Upper lobe of left lung (tissue), 6 donors: ENCODE measurements at regions not wholly inside any gene's neighbourhood (a gene's known extent, or its start where the extent isn't known, plus 50 kb on each side); places are given as distances from the start of the nearest gene placed in this dataset.

Experiments used
- ATAC-seq, 2 donors: fragments of 200-7000 bp; cut with Tn5 transposase; one replicate each; pipeline ENCODE4 v1.9.1; 2022; ENCODE audit warnings: mild to moderate bottlenecking in 2 of 2, moderate library complexity in 2 of 2; ENCODE audit not compliant: low FRiP score in 2 of 2
- DNase-seq, 2 donors: peaks; one replicate each; pipeline ENCODE4 v3.0.0-alpha.2; 2019 to 2020
- H3K27ac ChIP-seq, 4 donors: fragments of 200-600 bp; sonication (generic); one replicate each; pipeline ENCODE4 v1.5.1; 2016 to 2019
- H3K27me3 ChIP-seq, 4 donors: fragments of 200-600 bp; sonication (generic); one replicate each; pipeline ENCODE4 v1.5.1; 2017 to 2019
- H3K36me3 ChIP-seq, 4 donors: fragments of 200-600 bp; sonication (generic); one replicate each; pipeline ENCODE4 v1.5.1; 2016 to 2019
- H3K4me1 ChIP-seq, 4 donors: fragments of 200-600 bp; sonication (generic); one replicate each; pipeline ENCODE4 v1.5.1; 2018 to 2019
- H3K4me3 ChIP-seq, 4 donors: fragments of 200-600 bp; sonication (generic); one replicate each; pipeline ENCODE4 v1.5.1; 2017 to 2019; ENCODE audit warnings: mild to moderate bottlenecking in 2 of 4, moderate library complexity in 1 of 4
- H3K9me3 ChIP-seq, 4 donors: fragments of 200-600 bp; sonication (generic); one replicate each; pipeline ENCODE4 v1.5.1; 2018 to 2019
- CTCF ChIP-seq, 6 experiments: fragments of 450-650 bp in 4 of 6; fragments of 200-600 bp in 2 of 6; sonication (generic) in 2 of 6; IDR thresholded peaks; one replicate each; pipeline ENCODE4 v1.5.1; 2016 to 2019; ENCODE audit warnings: antibody characterized with exemption in 6 of 6
- EP300 ChIP-seq, 4 donors: sonication (generic); formaldehyde crosslinking; IDR thresholded peaks; one replicate each; pipeline ENCODE4 v1.5.1; 2017; ENCODE audit warnings: antibody characterized with exemption in 4 of 4, control low read depth in 2 of 4
- POLR2A ChIP-seq, 4 donors: fragments of 450-650 bp; IDR thresholded peaks; one replicate each; pipeline ENCODE4 v1.5.1; 2016 to 2017; ENCODE audit warnings: antibody characterized with exemption in 4 of 4, mild to moderate bottlenecking in 2 of 4
- POLR2AphosphoS5 ChIP-seq, 2 donors: sonication (generic); formaldehyde crosslinking; IDR thresholded peaks; one replicate each; pipeline ENCODE4 v1.5.1; 2017; ENCODE audit warnings: antibody characterized with exemption in 2 of 2
- WGBS, 2 donors: methylation state at CpG; one replicate each; pipeline ENCODE4 v1.1.5; 2017 to 2018; 5-methylcytosine and 5-hydroxymethylcytosine counted together
- donor health status: DM: no; HTN: no; CAD: no; lungs with moderate emphysema.
- donor health status: DM: no; HTN: yes; CAD: no; lungs with severe emphysema.

- TF ChIP-seq POLR2A (IDR thresholded peaks at IDR 0.05) (no peak), CTCF (IDR thresholded peaks at IDR 0.05) (no peak), POLR2AphosphoS5 (IDR thresholded peaks at IDR 0.05) (no peak), EP300 (IDR thresholded peaks at IDR 0.05) (no peak)
- ATAC-seq (no peak), DNase-seq (no peak)
- Histone ChIP-seq H3K36me3 (no peaks in the 10 kb centered on the region), H3K9me3 (no peaks in the 10 kb centered on the region), H3K4me3 (no peak overlapping the region), H3K4me1 (no peaks in the 10 kb centered on the region), H3K27me3 (no peaks in the 10 kb centered on the region), H3K27ac (no peak overlapping the region)
- WGBS, 2 donors, result 48 to 63% methylated on average over 4 of the region's 4 CpGs
These were observed 106.5 kb upstream of the CTNNB1 start for GRCh38 chr3:41092844-41093243.

GRCh38 chr3:41093476-41093875, 105.8 kb upstream of the CTNNB1 start:
- DNase-seq (no peak), ATAC-seq (no peak)
- H3K36me3 ChIP-seq, result no peaks in the 10 kb centered on the region
- no peak overlapping the region for H3K27ac ChIP-seq
- H3K9me3 ChIP-seq, result no peaks in the 10 kb centered on the region
- no peak overlapping the region for H3K4me3 ChIP-seq
- WGBS, 2 donors, result 95% methylated on average over 3 of the region's 3 CpGs
- no peak for TF ChIP-seq POLR2AphosphoS5 (IDR thresholded peaks at IDR 0.05)
- TF ChIP-seq EP300 (IDR thresholded peaks at IDR 0.05), result no peak
- TF ChIP-seq POLR2A (IDR thresholded peaks at IDR 0.05), result no peak
- no peak for TF ChIP-seq CTCF (IDR thresholded peaks at IDR 0.05)
- no peaks in the 10 kb centered on the region for H3K27me3 ChIP-seq
- H3K4me1 ChIP-seq, result no peaks in the 10 kb centered on the region

GRCh38 chr3:41094351-41094750, 105.0 kb upstream of the CTNNB1 start:
- H3K36me3 ChIP-seq, result no peaks in the 10 kb centered on the region
- TF ChIP-seq EP300 (IDR thresholded peaks at IDR 0.05) (no peak), POLR2A (IDR thresholded peaks at IDR 0.05) (no peak), CTCF (IDR thresholded peaks at IDR 0.05) (no peak), POLR2AphosphoS5 (IDR thresholded peaks at IDR 0.05) (no peak)
- H3K27me3 ChIP-seq, result no peaks in the 10 kb centered on the region
- H3K4me1 ChIP-seq, result no peaks in the 10 kb centered on the region
- no peak overlapping the region for H3K4me3 ChIP-seq
- ATAC-seq (no peak), DNase-seq (no peak)
- no peaks in the 10 kb centered on the region for H3K9me3 ChIP-seq
- no peak overlapping the region for H3K27ac ChIP-seq
- 78 to 95% methylated on average over 4 of the region's 4 CpGs for whole genome bisulfite sequencing, 2 donors

GRCh38 chr3:41095702-41096101, 103.6 kb upstream of the CTNNB1 start:
- TF ChIP-seq EP300 (IDR thresholded peaks at IDR 0.05), result no peak
- TF ChIP-seq CTCF (IDR thresholded peaks at IDR 0.05), result no peak
- no peak for TF ChIP-seq POLR2A (IDR thresholded peaks at IDR 0.05)
- WGBS, 2 donors, result 71 to 74% methylated on average over 8 of the region's 8 CpGs
- H3K27me3 ChIP-seq, result no peaks in the 10 kb centered on the region
- H3K4me3 ChIP-seq, result no peak overlapping the region
- ATAC-seq (no peak), DNase-seq (no peak)
- no peaks in the 10 kb centered on the region for H3K36me3 ChIP-seq
- no peaks in the 10 kb centered on the region for H3K9me3 ChIP-seq
- no peak overlapping the region for H3K27ac ChIP-seq
- no peaks in the 10 kb centered on the region for H3K4me1 ChIP-seq

- no peaks in the 10 kb centered on the region for H3K9me3 ChIP-seq
- no peak for ATAC-seq
- no peak overlapping the region for H3K4me3 ChIP-seq
- no peak overlapping the region for H3K27ac ChIP-seq
- H3K36me3 ChIP-seq, result no peaks in the 10 kb centered on the region
- no peak for TF ChIP-seq CTCF (IDR thresholded peaks at IDR 0.05)
- TF ChIP-seq POLR2AphosphoS5 (IDR thresholded peaks at IDR 0.05), result no peak
- no peak for TF ChIP-seq POLR2A (IDR thresholded peaks at IDR 0.05)
- TF ChIP-seq EP300 (IDR thresholded peaks at IDR 0.05), result no peak
- 85 to 92% methylated on average over 3 of the region's 3 CpGs for WGBS, 2 donors
- no peak for DNase-seq
- H3K4me1 ChIP-seq, result no peaks in the 10 kb centered on the region
- H3K27me3 ChIP-seq, result no peaks in the 10 kb centered on the region
These were observed 101.3 kb upstream of the CTNNB1 start for GRCh38 chr3:41097896-41098496.
